ENCODE measurements at regions not wholly inside any gene's neighbourhood (a gene's known extent, or its start where the extent isn't known, plus 50 kb on each side); places are given as distances from the start of the nearest gene placed in this dataset.

- no peak for DNase-seq
Measured at GRCh38 chr1:57530206-57530910, 106.5 kb upstream of the DAB1 start.

- no peak for DNase-seq
Measured at GRCh38 chr1:57522575-57522974, 98.7 kb upstream of the DAB1 start.

GRCh38 chr1:57520743-57521515 lies 97.1 kb upstream of the DAB1 start:
- DNase-seq, result no peak

DNA sequence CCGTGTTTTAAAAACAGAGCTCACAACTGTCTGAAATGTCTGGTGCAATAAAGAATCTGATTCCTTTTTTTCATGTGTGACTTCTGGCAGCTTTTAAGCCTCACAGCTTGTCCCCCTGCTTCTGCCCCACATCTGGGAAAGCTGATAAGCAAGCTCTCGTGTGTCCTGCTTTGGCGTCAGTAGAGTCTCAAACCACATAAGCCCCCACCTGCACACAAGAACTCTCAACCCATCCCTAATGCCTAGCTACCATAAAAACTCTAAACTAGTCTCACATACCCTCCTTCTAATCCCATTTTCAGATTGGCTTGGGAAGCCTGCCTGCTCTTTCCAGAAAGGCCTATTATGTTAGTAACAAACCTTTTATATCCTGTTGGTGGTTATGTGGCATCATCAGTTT lies 94.6 kb upstream of the DAB1 start:
- no peak for DNase-seq

DNA sequence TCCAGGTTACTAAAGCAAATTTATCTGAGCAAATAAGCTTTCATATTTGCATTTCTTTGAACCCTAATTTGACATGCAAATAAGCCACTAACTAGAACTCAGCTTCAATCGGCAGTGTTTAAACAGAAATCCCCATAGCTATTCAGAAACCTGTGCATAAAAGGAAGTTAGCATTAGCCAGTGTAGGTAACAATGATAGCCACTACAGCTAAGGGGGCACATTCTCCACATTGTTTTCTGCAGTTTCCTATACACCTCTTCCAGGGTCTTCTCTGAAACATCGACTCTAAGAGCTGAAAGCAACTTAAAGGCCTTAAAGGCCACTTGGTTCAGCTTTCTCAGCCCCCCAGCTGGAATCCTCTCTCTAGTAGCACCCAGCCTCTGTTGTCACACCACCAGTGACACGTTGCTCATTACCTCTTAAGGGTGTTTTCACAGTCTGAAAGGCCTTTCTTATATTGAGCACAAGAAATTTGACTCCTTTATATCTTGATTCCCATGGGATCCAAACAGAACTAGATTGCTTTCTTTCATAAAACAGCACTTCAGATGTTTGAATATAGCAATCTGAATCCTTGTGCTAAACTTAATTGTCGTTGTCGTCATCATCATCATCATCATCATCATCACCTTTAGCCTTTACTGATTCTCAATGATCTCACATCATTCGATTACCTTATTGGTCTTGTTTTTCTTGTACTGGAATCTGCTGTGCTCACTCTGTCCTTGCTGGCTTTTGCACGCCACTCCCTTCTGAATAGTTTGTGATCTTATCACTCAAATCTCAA lies 93.9 kb upstream of the DAB1 start:
- DNase-seq, result no peak

GRCh38 chr1:57512386-57512785 lies 88.5 kb upstream of the DAB1 start:
- DNase-seq, result no peak

- no peak for DNase-seq
Measured at GRCh38 chr1:57506941-57507340, 83.1 kb upstream of the DAB1 start.

GRCh38 chr1:57503337-57503736 lies 79.5 kb upstream of the DAB1 start:
- no peak for DNase-seq

DNA sequence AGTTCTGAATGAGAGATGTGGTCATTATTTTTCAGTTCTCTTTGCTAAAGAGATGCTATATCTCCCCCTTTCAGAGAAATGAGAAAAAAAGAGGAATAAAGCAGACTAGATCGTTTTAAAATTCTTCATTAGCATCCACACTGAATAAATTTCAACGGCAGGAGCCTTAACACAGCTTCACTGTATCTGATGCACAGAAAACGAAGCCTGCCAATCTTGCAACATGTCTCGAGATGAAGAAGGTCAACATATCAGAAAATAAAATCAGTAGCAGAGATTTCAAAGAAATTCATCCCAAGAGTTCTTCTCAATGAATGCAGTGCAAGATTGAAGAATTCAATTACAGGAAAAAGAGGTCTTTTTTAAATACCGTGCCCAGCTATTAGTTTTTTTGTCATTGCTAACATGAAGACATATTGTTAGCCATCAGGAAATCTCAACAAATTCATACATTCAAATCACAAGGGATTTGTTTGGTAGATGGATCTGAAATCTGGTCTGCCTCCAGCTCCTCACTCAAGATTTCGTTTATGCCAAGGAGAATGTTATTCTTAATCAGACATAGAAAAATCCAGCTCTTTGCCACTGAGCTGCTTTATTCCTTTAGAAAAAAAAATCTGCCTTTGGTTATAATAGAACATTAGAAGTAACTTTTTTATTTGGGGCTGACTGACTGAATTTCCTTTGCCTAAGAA lies 76.4 kb upstream of the DAB1 start:
- DNase-seq, result no peak

DNA sequence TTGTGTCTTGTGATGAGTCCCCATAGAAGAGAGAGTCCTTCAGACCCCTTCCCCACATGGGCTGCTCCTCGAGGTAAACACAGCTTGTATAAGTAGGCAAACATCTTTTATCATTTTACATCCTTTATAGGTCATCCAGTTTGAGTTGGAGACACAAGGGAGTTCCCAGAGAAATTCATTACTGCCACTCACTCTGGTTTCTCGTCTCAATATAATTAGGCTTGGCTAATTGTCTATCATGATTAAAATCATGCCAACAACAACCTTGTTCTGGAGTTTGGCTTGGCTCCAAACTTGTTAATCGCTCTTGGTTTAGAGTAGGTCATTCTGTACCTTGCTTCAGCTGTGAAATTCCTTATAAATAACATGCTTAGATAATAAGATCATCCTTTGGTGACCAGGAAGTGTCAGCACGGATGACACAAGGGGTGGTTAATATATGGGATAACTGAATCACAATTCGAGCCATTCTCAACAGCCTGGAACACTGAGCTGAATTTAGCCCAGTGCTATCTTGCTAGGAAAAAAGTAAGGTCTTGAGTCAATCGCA lies 70.7 kb upstream of the DAB1 start:
- DNase-seq, result no peak

- DNase-seq, result no peak
Measured at GRCh38 chr1:57492586-57493226, 68.8 kb upstream of the DAB1 start.

GRCh38 chr1:57489358-57490036 lies 65.6 kb upstream of the DAB1 start:
- no peak for DNase-seq

- DNase-seq, result no peak
Measured at GRCh38 chr1:57485643-57486042, 61.8 kb upstream of the DAB1 start.

DNA sequence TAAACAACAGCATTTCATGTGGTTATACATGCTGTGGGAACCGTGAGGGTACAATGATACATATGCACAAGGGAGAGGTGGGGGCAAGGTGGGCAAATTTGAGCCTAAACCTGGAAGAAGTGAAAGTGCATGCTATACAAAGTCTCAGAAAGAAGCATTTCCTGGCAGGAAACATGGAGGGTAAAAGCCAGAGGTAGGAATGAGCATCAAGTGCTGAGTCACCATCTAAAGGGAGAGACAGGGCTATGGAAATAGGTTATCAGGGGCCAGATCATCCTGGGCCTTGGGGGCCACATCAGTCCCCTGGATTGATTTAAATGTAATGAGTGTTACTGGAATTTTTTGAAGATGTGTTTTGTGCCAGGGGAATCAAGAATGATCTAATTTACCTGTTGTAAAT lies 60.1 kb upstream of the DAB1 start:
- DNase-seq, result no peak

- DNase-seq, result no peak
Measured at GRCh38 chr1:57479471-57479870, 55.6 kb upstream of the DAB1 start.

- DNase-seq, result no peak
Measured at GRCh38 chr1:57475366-57475765, 51.5 kb upstream of the DAB1 start.

- no peak for DNase-seq
Measured at GRCh38 chr1:57474137-57474750, 50.4 kb upstream of the DAB1 start.
